ENCODE measurements at regions not wholly inside any gene's neighbourhood (a gene's known extent, or its start where the extent isn't known, plus 50 kb on each side); places are given as distances from the start of the nearest gene placed in this dataset.
"Not testable (repeated sequence)": the region's sequence is repeated elsewhere in the genome, so short reads cannot be mapped to it uniquely, and the experiment has no call there.

GRCh38 chr3:6769532-6770396 lies 91.2 kb upstream of the GRM7 start:
- not testable (repeated sequence) for DNase-seq (ENCODE audit: low read depth in 3 of 3)

DNA sequence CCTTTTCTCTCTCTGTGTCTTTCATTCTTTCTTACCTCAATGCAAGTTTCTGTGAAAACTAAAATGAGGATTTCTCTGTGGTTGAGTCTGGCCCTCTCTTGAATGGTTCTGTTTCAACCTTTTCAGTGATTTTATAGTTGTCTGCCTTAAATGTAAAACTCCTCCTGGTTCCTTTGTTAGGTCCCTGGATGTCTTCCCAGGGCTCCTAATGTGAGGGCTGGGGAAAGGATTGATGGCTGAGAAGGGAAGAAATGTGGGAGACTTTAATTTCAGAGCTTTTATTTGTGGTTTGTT lies 90.6 kb upstream of the GRM7 start:
- no peak for DNase-seq (ENCODE audit: low read depth in 3 of 3)

DNA sequence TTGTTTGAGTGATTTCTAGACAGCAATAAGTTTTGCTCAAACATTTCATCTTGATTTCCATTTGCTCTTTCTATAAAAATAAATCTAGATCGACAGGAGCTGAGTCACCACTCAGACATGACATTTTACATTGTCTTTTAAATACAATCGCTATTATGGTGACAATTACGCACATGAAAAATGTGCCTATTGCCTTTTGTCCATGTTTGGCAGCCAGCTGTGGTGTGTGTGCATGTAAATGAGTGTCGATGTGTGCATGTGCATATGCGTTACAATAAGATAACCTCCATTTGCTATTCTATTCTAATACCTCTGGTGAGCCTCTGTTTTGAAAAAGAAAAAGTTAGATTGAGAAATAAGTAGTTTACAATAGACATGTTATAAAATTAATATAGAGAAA lies 89.7 kb upstream of the GRM7 start:
- DNase-seq (ENCODE audit: low read depth in 3 of 3), result no peak

- no peak for DNase-seq (ENCODE audit: low read depth in 3 of 3)
Measured at GRCh38 chr3:6779140-6779539, 81.8 kb upstream of the GRM7 start.

DNA sequence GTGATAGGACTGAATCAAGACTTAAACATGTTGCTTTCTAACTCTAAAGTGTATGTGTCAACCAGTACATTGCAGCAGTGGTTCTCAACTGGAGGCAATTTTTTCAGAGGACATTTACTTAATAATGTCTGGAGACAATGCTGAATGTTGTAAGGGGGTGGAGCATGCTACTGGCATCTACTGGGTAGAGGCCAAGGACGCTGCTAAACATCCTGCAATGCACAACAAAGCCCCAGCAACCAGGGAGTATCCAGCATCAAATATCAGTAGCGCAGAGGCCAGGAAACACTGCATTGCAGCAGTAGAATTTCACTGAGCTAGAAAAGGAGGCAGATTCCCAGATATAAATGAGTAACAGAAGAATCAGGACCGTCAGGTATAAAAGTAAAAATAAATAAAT lies 79.8 kb upstream of the GRM7 start:
- no peak for DNase-seq (ENCODE audit: low read depth in 3 of 3)

GRCh38 chr3:6785726-6786125 lies 75.2 kb upstream of the GRM7 start:
- no peak for DNase-seq (ENCODE audit: low read depth in 3 of 3)

DNA sequence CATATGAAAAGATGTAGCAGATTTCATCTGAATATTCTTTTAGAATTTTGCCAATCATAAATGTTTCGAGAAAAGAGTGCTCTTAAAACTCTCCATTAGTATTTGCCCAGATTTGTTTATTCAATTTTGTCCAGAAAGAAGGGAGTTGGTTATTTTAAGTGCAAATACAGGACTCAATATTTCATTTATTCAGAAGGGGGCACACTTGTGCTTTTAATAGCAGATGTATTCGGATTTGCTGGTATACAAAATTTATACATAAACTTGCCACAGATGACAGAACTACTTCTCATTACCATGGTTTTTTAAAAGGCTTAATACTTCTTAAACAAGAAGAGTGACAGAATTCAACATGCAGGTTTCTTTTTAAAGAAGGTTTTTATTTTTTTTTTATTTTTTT lies 69.8 kb upstream of the GRM7 start:
- no peak for DNase-seq (ENCODE audit: low read depth in 3 of 3)

DNA sequence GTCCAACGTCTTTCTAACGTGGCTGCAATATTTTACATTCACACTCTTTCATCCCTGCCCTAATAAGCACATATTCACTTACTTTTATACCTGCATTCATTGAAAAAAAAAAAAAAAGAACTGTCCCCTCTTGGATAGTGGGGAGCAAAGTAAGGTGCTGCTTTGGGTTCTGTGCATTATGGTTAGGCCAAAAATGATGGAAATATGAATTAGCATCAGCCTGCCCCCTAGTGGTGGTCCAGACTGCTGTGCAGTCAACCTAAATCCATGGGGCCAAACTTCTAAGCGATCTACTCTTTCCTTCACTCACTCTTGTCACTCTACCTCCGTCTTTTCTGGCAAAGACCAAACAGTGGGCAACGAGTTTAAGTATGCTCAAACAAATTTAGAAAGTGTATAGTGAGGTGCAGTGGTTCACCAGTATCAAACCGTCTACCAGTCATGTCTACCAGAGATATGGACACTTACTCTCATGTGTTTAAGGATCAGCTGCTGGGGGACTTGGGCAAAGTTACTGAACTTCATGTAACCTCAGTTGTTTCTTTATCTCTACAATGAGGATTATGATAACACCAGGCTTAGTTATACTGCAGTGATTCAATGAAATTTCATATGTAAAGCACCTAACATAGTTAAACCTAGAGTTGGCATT lies 61.5 kb upstream of the GRM7 start:
- DNase-seq (ENCODE audit: low read depth in 3 of 3), result no peak

GRCh38 chr3:6803619-6804018 lies 57.3 kb upstream of the GRM7 start:
- DNase-seq (ENCODE audit: low read depth in 3 of 3), result no peak

DNA sequence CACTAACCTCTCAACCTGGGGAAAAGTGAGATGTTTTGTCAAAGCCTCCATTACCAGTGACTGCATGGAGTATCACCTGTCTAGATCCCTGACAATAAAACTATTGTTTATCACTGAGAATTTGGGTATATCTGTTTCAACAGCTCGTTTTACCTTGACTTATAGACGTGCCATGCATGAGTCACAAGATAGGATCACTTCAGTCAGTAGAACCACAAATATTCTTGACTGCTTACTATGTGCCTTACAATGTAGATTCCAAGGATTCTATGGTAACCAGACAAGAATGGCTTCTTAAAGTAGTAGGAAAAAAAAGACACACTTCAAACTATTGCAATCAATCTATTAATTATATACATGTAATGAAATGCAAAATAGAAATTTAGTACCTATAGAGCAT lies 55.7 kb upstream of the GRM7 start:
- DNase-seq (ENCODE audit: low read depth in 3 of 3), result no peak

DNA sequence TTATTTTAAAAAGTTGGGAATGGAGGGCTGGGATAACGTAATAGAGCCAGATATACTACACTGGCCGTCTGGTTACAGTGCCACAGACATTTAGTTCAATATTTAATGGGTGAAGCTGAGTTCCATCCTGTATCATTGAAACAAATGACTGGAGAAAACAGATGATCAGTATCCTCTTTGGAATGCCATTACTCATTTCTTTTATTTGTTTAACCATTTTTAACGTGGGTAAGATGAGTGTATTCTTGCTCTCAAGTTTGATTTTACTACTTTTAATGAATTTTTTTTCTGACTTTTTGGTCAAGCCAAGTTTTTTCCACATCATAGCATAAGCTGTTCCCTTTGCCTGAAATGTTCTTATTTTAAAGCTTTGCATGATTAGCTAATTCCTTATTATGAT lies 53.9 kb upstream of the GRM7 start:
- DNase-seq (ENCODE audit: low read depth in 3 of 3), result no peak

GRCh38 chr3:6807967-6808588 lies 52.8 kb upstream of the GRM7 start:
- no peak for DNase-seq (ENCODE audit: low read depth in 3 of 3)

DNA sequence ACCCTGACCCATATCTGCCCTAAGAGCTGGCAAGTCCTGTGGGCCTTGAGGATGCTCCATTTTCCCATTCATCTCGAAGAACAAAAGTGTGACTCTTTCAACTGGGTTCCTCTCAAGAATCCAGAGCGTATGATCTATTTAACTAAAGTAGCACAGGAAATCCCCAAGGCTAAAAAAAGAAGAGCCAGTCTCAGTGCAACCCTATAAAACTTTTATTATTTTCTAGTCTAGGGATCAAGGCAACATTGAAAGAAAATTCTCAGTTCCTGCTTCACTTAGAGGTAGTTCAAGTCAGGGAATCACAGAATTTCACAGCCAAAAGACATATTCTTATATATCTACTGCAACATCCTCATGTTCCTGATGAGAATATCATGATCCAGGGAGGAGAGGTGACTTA lies 51.6 kb upstream of the GRM7 start:
- DNase-seq (ENCODE audit: low read depth in 3 of 3), result no peak
